ENCODE measurements at regions not wholly inside any gene's neighbourhood (a gene's known extent, or its start where the extent isn't known, plus 50 kb on each side); places are given as distances from the start of the nearest gene placed in this dataset.
"Not testable (repeated sequence)": the region's sequence is repeated elsewhere in the genome, so short reads cannot be mapped to it uniquely, and the experiment has no call there.

DNA sequence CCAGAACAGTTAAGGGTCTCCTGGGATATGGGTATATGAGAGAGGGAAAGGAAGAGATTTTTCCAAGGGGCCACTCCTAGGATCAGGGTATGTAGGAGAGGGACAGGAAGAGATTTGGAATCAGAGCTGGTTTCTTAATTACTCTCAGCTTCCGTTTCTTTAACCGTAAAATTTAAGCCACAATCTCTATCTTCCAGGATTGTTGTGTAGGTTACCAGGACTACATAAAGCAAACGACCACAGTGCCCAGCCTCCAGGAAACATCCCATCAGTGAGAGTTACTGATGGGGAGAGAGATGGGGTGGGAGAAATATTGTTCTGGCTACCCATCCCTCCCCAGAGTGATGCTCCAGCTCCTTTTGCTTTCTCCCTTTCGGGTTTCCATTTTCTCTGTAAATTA, 114.6 kb upstream of the THUMPD2 start:
- Histone ChIP-seq H3K9ac (ENCODE audit: low read length in 3 of 3) (no peak overlapping the region), H3K27me3 (ENCODE audit: control insufficient read depth, insufficient read depth, low read length) (no peaks in the 10 kb centered on the region), H3K27ac (ENCODE audit: low read depth in 2 of 2, low read length in 2 of 2) (no peak overlapping the region), H3K36me3 (ENCODE audit: control insufficient read depth in 2 of 3, insufficient read depth in 3 of 3, low read length in 3 of 3) (no peaks in the 10 kb centered on the region), H3K4me1 (ENCODE audit: control insufficient read depth in 2 of 3, insufficient read depth in 2 of 3, low read depth in 1 of 3, low read length in 3 of 3) (no peaks in the 10 kb centered on the region), H3K9me3 (ENCODE audit: control insufficient read depth in 2 of 3, insufficient read depth in 1 of 3, low read length in 3 of 3) (no peaks in the 10 kb centered on the region), H3K4me3 (ENCODE audit: low read length in 3 of 3) (no peak overlapping the region)
- TF ChIP-seq CTCF (IDR thresholded peaks at IDR 0.05; ENCODE audit: borderline replicate concordance, extremely low read depth, insufficient read depth), result no peak
- FAIRE-seq (no peak), DNase-seq (no peak)
- intact Hi-C loops (cut with DNase I), result no loop called here

DNA sequence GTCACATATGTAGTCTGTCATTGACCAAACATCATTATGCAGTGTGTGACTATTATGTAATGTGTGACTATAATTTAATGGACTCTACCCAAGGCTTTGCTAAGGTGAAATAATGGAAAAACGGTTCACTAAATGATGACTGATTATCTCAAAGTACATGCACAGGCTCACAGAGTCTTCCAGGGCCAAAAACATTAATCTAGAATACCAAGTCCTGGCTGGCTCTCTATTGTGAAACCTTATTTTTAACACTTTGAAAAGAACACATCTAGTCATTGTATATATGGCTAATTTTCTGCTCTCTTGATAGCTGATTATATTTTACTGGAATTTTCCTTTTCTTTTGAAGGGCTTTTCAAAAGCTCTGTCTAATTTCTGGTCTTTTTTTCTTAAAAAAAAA, 102.9 kb upstream of the THUMPD2 start:
- H3K27me3 ChIP-seq (ENCODE audit: control insufficient read depth, insufficient read depth, low read length), result no peaks in the 10 kb centered on the region
- intact Hi-C loops (cut with DNase I), result no loop called here
- no peak overlapping the region for H3K4me3 ChIP-seq (ENCODE audit: low read length in 3 of 3)
- H3K9me3 ChIP-seq (ENCODE audit: control insufficient read depth in 2 of 3, insufficient read depth in 1 of 3, low read length in 3 of 3), result no peaks in the 10 kb centered on the region
- FAIRE-seq, result no peak
- no peak for TF ChIP-seq CTCF (IDR thresholded peaks at IDR 0.05; ENCODE audit: borderline replicate concordance, extremely low read depth, insufficient read depth)
- DNase-seq, result no peak
- H3K36me3 ChIP-seq (ENCODE audit: control insufficient read depth in 2 of 3, insufficient read depth in 3 of 3, low read length in 3 of 3), result no peaks in the 10 kb centered on the region
- H3K9ac ChIP-seq (ENCODE audit: low read length in 3 of 3), result no peak overlapping the region
- H3K4me1 ChIP-seq (ENCODE audit: control insufficient read depth in 2 of 3, insufficient read depth in 2 of 3, low read depth in 1 of 3, low read length in 3 of 3), result no peaks in the 10 kb centered on the region
- no peak overlapping the region for H3K27ac ChIP-seq (ENCODE audit: low read depth in 2 of 2, low read length in 2 of 2)

- Histone ChIP-seq H3K9me3 (ENCODE audit: control insufficient read depth in 2 of 3, insufficient read depth in 1 of 3, low read length in 3 of 3) (no peaks in the 10 kb centered on the region), H3K36me3 (ENCODE audit: control insufficient read depth in 2 of 3, insufficient read depth in 3 of 3, low read length in 3 of 3) (no peaks in the 10 kb centered on the region), H3K4me3 (ENCODE audit: low read length in 3 of 3) (no peak overlapping the region), H3K4me1 (ENCODE audit: control insufficient read depth in 2 of 3, insufficient read depth in 2 of 3, low read depth in 1 of 3, low read length in 3 of 3) (no peaks in the 10 kb centered on the region), H3K27ac (ENCODE audit: low read depth in 2 of 2, low read length in 2 of 2) (no peak overlapping the region), H3K27me3 (ENCODE audit: control insufficient read depth, insufficient read depth, low read length) (no peaks in the 10 kb centered on the region), H3K9ac (ENCODE audit: low read length in 3 of 3) (no peak overlapping the region)
- no peak for TF ChIP-seq CTCF (IDR thresholded peaks at IDR 0.05; ENCODE audit: borderline replicate concordance, extremely low read depth, insufficient read depth)
- DNase-seq (no peak), FAIRE-seq (no peak)
- intact Hi-C loops (cut with DNase I), result no loop called here
These were observed 102.4 kb upstream of the THUMPD2 start for GRCh38 chr2:39881494-39881893.

DNA sequence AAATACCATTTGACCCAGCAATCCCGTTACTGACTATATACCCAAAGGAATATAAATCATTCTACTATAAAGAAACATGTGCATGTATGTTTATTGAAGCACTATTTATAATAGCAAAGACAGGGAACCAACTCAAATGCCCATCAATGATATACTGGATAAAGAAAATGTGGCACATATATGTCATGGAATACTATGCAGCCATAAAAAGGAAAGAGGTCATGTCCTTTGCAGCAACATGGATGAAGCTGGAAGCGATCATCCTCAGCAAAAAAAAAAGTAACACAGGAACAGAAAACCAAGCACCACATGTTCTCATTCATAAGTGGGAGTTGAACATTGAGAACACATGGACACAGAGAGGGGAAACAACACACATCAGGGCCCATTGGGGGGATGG, 99.9 kb upstream of the THUMPD2 start:
- H3K9me3 ChIP-seq (ENCODE audit: control insufficient read depth in 2 of 3, insufficient read depth in 1 of 3, low read length in 3 of 3); H3K27ac ChIP-seq (ENCODE audit: low read depth in 2 of 2, low read length in 2 of 2); H3K36me3 ChIP-seq (ENCODE audit: control insufficient read depth in 2 of 3, insufficient read depth in 3 of 3, low read length in 3 of 3); FAIRE-seq; intact Hi-C loops (cut with DNase I); H3K27me3 ChIP-seq (ENCODE audit: control insufficient read depth, insufficient read depth, low read length); H3K9ac ChIP-seq (ENCODE audit: low read length in 3 of 3); H3K4me3 ChIP-seq (ENCODE audit: low read length in 3 of 3); H3K4me1 ChIP-seq (ENCODE audit: control insufficient read depth in 2 of 3, insufficient read depth in 2 of 3, low read depth in 1 of 3, low read length in 3 of 3); DNase-seq: not testable (repeated sequence)
